ENCODE measurements at regions not wholly inside any gene's neighbourhood (a gene's known extent, or its start where the extent isn't known, plus 50 kb on each side); places are given as distances from the start of the nearest gene placed in this dataset.
"Not testable (repeated sequence)": the region's sequence is repeated elsewhere in the genome, so short reads cannot be mapped to it uniquely, and the experiment has no call there.

DNA sequence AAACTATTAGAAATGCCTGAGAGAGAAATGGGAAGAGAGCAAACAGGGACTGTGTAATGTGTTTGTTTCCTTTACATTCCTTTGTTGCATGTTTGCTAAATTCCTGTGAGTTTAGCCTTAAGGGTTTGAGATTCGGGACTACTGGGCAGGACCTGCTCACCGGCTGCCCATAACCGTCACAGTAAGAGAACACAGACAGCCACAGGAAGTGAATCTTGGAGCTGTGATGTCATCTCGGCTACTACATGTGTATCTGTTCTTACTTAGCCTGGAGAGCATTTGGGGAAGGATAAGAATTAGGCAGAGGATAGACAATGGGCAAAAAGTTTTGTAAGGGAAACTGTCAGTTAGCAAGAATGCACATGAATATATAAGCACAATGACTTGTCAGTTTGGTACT is 485.1 kb upstream of the KLF6 start:
- TF ChIP-seq, protein P1, sequence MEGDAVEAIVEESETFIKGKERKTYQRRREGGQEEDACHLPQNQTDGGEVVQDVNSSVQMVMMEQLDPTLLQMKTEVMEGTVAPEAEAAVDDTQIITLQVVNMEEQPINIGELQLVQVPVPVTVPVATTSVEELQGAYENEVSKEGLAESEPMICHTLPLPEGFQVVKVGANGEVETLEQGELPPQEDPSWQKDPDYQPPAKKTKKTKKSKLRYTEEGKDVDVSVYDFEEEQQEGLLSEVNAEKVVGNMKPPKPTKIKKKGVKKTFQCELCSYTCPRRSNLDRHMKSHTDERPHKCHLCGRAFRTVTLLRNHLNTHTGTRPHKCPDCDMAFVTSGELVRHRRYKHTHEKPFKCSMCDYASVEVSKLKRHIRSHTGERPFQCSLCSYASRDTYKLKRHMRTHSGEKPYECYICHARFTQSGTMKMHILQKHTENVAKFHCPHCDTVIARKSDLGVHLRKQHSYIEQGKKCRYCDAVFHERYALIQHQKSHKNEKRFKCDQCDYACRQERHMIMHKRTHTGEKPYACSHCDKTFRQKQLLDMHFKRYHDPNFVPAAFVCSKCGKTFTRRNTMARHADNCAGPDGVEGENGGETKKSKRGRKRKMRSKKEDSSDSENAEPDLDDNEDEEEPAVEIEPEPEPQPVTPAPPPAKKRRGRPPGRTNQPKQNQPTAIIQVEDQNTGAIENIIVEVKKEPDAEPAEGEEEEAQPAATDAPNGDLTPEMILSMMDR (conservative IDR thresholded peaks at IDR 0.05; ENCODE audit: low read depth): no peak
- no peak overlapping the region for H3K27ac ChIP-seq
- ChIA-PET POLR2A (ENCODE audit: low non-redundant PET) (no interaction called here), CTCF (no interaction called here)
- no peak for DNase-seq (ENCODE audit: low spot score)

DNA sequence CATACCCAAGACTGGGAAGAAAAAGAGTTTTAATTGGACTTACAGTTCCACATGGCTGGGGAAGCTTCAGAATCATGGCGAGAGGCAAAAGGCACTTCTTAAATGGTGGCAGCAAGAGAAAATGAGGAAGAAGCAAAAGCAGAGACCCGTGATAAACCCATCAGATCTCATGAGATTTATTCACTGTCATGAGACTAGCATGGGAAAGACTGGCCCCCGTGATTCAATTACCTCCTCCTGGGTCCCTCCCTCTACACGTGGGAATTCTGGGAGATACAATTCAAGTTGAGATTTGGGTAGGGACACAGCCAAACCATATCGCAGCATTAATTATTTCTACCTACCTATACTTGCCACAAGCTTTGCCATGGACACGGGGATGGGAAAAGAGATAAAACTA is 483.5 kb upstream of the KLF6 start:
- CTCF ChIA-PET: interaction anchor here (0.8 kb wide), 1 partner anchor 547 kb away, joined by 4 read pairs; no protein-coding TSS in a partner anchor
- POLR2A ChIA-PET (ENCODE audit: low non-redundant PET); DNase-seq (ENCODE audit: low spot score); H3K27ac ChIP-seq: not testable (repeated sequence)

DNA sequence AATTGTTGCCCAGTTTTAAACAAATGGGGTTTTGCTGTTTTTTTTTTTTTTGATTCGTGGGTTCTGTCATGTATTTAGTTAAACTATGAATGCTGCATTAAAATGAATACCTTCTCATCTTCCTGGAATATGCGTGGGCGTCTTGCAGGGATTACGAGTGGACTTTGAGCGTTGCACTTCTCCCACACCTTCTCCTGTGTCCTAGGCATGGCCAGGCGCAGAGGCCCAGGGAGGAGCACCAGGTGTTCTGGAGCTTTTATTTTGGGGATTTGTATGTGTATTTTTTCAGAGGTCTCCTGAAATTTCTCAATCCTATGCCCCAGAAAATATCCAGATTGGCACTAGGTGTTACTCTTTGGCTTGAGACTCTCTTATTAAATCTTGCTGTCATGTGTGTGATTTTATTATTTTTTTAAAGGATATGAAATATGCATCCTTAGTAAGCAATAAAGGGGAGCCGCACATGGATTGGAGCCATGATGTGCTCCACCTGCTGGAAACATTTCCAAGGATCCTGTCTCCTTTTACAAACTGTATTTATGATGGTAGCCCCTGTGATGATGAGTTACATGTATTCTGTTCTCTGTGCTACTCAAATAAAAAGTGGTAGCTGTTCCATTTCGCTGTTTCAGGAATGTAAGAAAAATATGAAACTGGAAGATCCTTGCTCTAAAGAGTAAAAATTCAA is 482.2 kb upstream of the KLF6 start:
- CTCF ChIA-PET: interaction anchor here (0.6 to 0.7 kb wide), 2 partner anchors 439 to 936 kb away, joined by 3 to 6 read pairs; no protein-coding TSS in a partner anchor
- H3K27ac ChIP-seq: no peak overlapping the region
- TF ChIP-seq, protein P1 (conservative IDR thresholded peaks at IDR 0.05; ENCODE audit: low read depth): no peak
- DNase-seq (ENCODE audit: low spot score): no peak
- POLR2A ChIA-PET (ENCODE audit: low non-redundant PET): no interaction called here

DNA sequence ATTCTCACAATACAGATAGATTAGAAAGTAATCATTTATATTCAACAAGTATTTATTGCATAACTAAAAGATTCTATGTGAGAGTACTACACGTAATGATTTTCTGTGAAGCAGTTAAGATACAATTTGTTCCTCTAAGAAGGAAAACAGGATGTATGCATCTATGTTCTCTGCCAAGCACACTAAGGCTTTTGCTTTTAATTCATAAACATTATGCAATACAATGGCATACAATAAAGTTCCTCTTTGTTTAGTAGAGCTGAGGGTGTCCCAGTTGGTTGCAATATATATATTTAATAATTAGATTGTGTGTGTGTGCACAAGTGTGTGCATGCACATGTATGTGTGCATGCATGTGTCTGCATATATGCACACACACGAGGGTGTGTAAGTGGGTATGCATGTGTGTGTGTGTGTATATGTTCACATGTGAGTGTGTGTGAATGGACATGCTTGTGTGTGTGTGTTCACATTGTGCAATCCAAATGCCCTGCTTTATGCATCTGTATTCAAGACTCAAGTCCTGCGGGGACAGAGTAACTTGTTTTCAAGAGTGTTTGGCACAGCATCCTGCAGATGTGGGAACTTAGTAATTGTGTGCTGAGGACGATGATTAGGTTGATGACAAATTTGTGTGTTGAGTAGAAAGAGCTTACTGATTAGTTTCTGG is 481.5 kb upstream of the KLF6 start:
- TF ChIP-seq, protein P1 (conservative IDR thresholded peaks at IDR 0.05; ENCODE audit: low read depth): no peak
- ChIA-PET POLR2A (ENCODE audit: low non-redundant PET) (no interaction called here), CTCF (interaction anchor here (0.5 to 0.7 kb wide), 5 partner anchors 102 to 936 kb away, joined by 3 to 6 read pairs (median 3); no protein-coding TSS in a partner anchor)
- DNase-seq (ENCODE audit: low spot score): no peak
- H3K27ac ChIP-seq: no peak overlapping the region

DNA sequence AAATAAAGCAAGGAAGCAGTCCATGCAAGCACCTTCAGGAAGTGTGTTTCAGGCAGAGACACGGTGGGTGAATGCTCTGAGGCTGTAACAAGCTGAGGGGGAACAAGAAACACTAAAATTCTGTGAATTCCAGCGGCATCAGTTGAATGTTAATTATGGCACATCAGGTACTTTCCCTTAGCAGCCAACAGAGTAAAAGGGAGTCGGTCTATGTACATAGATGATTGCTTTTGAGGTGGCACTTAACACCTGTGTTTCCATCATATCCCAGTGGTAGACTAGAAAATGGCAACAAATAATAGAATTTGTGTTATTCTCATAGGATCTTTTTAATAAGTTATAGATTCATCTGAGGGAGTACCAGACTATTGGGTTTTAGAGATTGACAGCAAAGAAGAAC is 481.0 kb upstream of the KLF6 start:
- no peak for DNase-seq (ENCODE audit: low spot score)
- TF ChIP-seq, protein P1 (conservative IDR thresholded peaks at IDR 0.05; ENCODE audit: low read depth): no peak
- POLR2A ChIA-PET (ENCODE audit: low non-redundant PET): no interaction called here
- CTCF ChIA-PET: interaction anchor here (0.5 to 0.6 kb wide), 2 partner anchors 213 to 551 kb away, joined by 3 to 4 read pairs; no protein-coding TSS in a partner anchor
- H3K27ac ChIP-seq: no peak overlapping the region

DNA sequence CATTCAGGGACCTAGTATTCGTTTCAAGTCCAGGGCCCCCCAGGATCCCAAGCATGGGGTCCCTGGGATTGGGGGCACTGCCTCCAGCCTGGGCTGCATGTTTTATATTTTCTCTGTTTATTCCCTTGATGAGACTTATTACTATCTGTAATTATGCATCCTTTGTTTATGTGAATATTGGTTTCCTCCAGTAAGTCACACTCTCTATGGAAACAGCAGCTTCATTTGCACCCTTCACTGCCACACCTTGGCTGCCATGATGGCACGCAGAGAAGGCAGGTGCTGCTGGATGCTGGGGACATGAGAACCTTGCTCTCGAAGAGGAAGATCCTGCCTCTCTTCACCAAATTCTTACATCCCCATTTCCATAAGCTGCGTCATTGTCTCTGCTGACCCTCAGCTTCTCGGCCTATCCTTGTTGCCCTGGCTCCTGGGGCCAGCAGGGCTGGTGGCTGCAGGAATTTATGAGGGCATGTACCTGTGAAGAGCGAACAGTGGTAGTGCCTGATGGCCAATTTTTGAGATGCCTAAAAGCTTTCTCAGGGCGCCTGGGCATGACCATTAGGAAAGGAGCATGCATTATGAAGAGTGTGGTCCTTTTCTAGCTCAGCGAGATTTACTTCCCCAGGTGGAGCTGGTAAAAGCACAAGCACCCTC is 479.3 kb upstream of the KLF6 start:
- CTCF ChIA-PET: no interaction called here
- no peak overlapping the region for H3K27ac ChIP-seq
- POLR2A ChIA-PET (ENCODE audit: low non-redundant PET): no interaction called here
- TF ChIP-seq, protein P1 (conservative IDR thresholded peaks at IDR 0.05; ENCODE audit: low read depth): no peak
- no peak for DNase-seq (ENCODE audit: low spot score)

DNA sequence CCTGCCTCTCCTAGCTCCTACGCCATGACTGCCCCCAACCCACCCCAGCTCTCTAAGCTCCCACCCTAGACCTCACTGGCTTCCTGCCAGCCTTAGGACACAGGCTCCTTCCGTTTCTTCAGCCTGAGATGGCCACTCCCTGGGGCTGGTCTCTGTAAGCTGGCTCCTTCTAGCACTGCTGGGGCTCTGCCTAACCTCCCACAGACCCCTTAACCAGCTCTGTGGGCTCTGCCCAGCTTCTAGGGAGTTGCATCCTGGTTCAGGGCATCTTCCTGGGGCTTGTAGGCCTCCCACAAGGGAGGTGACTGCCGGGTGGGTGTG is 478.6 kb upstream of the KLF6 start:
- POLR2A ChIA-PET (ENCODE audit: low non-redundant PET): no interaction called here
- DNase-seq (ENCODE audit: low spot score): no peak

More for the DNA sequence above, 478.6 kb upstream of the KLF6 start:
- TF ChIP-seq, protein P1 (conservative IDR thresholded peaks at IDR 0.05; ENCODE audit: low read depth): no peak
- CTCF ChIA-PET: interaction anchor here (0.7 kb wide), 1 partner anchor 276 kb away, joined by 3 read pairs; no protein-coding TSS in a partner anchor
- H3K27ac ChIP-seq: no peak overlapping the region

All from RWPE1 (cell line).